ENCODE measurements at regions not wholly inside any gene's neighbourhood (a gene's known extent, or its start where the extent isn't known, plus 50 kb on each side); places are given as distances from the start of the nearest gene placed in this dataset.

DNA sequence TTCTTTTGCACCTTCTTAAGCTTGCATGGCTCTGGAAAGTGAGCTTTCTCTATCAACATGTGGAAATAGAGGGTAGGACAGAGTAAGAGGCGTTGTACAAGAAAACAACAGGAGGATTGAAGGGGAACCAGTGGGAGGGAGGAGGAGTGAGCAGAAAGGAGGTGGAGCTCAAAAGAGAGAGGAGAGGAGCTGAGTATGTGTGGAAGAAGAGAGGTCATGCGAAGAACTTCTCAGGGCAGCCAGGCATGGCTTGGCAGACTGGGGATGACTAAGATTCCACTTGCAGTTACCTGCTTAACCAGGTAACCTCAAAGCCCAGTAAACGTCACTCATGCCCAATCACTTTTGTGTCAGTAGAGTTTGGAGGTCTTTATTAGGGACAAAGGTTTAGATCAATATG lies 105.1 kb downstream of the BCL2L11 start:
- TF ChIP-seq, protein P1, sequence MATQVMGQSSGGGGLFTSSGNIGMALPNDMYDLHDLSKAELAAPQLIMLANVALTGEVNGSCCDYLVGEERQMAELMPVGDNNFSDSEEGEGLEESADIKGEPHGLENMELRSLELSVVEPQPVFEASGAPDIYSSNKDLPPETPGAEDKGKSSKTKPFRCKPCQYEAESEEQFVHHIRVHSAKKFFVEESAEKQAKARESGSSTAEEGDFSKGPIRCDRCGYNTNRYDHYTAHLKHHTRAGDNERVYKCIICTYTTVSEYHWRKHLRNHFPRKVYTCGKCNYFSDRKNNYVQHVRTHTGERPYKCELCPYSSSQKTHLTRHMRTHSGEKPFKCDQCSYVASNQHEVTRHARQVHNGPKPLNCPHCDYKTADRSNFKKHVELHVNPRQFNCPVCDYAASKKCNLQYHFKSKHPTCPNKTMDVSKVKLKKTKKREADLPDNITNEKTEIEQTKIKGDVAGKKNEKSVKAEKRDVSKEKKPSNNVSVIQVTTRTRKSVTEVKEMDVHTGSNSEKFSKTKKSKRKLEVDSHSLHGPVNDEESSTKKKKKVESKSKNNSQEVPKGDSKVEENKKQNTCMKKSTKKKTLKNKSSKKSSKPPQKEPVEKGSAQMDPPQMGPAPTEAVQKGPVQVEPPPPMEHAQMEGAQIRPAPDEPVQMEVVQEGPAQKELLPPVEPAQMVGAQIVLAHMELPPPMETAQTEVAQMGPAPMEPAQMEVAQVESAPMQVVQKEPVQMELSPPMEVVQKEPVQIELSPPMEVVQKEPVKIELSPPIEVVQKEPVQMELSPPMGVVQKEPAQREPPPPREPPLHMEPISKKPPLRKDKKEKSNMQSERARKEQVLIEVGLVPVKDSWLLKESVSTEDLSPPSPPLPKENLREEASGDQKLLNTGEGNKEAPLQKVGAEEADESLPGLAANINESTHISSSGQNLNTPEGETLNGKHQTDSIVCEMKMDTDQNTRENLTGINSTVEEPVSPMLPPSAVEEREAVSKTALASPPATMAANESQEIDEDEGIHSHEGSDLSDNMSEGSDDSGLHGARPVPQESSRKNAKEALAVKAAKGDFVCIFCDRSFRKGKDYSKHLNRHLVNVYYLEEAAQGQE (IDR thresholded peaks at IDR 0.05; ENCODE audit: insufficient read depth in 1 of 2, low read depth in 2 of 2, low read length in 2 of 2) = no peak
- TF ChIP-seq POLR2AphosphoS5 (IDR thresholded peaks at IDR 0.05; ENCODE audit: low read depth, low read length) (no peak), SIN3A (IDR thresholded peaks at IDR 0.05; ENCODE audit: borderline replicate concordance, insufficient read depth, low read length) (no peak), TAF1 (IDR thresholded peaks at IDR 0.05; ENCODE audit: borderline replicate concordance, insufficient read depth, low read length) (no peak)

All from PFSK-1 (cell line).